ENCODE measurements at regions not wholly inside any gene's neighbourhood (a gene's known extent, or its start where the extent isn't known, plus 50 kb on each side); places are given as distances from the start of the nearest gene placed in this dataset.

GRCh38 chr2:121075006-121075551, 209.9 kb downstream of the TFCP2L1 start (continued):
- TF ChIP-seq ZC3H11A (IDR thresholded peaks at IDR 0.05): no peak
- TF ChIP-seq HEYL (CRISPR knock-in tag; IDR thresholded peaks at IDR 0.05): no peak
- 0 out of 2 replicates have a peak, but pooled peaks have one; percentile 15 for TF ChIP-seq NPAS2 (CRISPR knock-in tag; IDR thresholded peaks at IDR 0.05; ENCODE audit: borderline replicate concordance)
- peak; percentile 100 for TF ChIP-seq TFCP2L1 (CRISPR knock-in tag; IDR thresholded peaks at IDR 0.05)
- TF ChIP-seq EP300 (IDR thresholded peaks at IDR 0.05): no peak
- no peak for TF ChIP-seq EHMT2 (IDR thresholded peaks at IDR 0.05; ENCODE audit: low read depth)
- TF ChIP-seq JUNB (IDR thresholded peaks at IDR 0.05): no peak
- peak; percentile 100 for TF ChIP-seq TP53 (CRISPR knock-in tag; IDR thresholded peaks at IDR 0.05)
- TF ChIP-seq ZFP36 (IDR thresholded peaks at IDR 0.05; ENCODE audit: borderline replicate concordance, partially characterized antibody): no peak
- 0 out of 2 replicates have a peak, but pooled peaks have one; percentile 15 for TF ChIP-seq MAZ (IDR thresholded peaks at IDR 0.05; ENCODE audit: borderline replicate concordance, low read depth, low read length)
- peak; percentile 95 for TF ChIP-seq HMGXB4 (CRISPR knock-in tag; IDR thresholded peaks at IDR 0.05; ENCODE audit: borderline replicate concordance)
- TF ChIP-seq CEBPB (IDR thresholded peaks at IDR 0.05): peak in 1 of 2 experiments; percentile 6; a peak in 1 of 4 replicates
- TF ChIP-seq RARB (CRISPR knock-in tag; IDR thresholded peaks at IDR 0.05): peak; percentile 100
- peak; percentile 99 for TF ChIP-seq BCL3 (IDR thresholded peaks at IDR 0.05)
- TF ChIP-seq CHD4 (IDR thresholded peaks at IDR 0.05; ENCODE audit: borderline replicate concordance): no peak
- peak; percentile 97 for TF ChIP-seq HOXB5 (CRISPR knock-in tag; IDR thresholded peaks at IDR 0.05)
- TF ChIP-seq ESRRA (IDR thresholded peaks at IDR 0.05; ENCODE audit: borderline replicate concordance, low read length): no peak
- TF ChIP-seq CBX8 (IDR thresholded peaks at IDR 0.05): no peak
- TF ChIP-seq RAD21 (conservative IDR thresholded peaks at IDR 0.05 in 1 of 2, IDR thresholded peaks at IDR 0.05 in 1 of 2): no peak
- TF ChIP-seq KDM1A (IDR thresholded peaks at IDR 0.05; ENCODE audit: low read depth): no peak
- no peak for TF ChIP-seq ZSCAN20 (CRISPR knock-in tag; IDR thresholded peaks at IDR 0.05)
- TF ChIP-seq FOXS1 (CRISPR knock-in tag; IDR thresholded peaks at IDR 0.05): peak; percentile 93; the same call in 1 of the 2 replicates
- no peak for TF ChIP-seq NR3C1 (IDR thresholded peaks at IDR 0.05)
- peak; percentile 100 for TF ChIP-seq FOSB (CRISPR knock-in tag; IDR thresholded peaks at IDR 0.05)
- TF ChIP-seq BHLHE40 (IDR thresholded peaks at IDR 0.05; ENCODE audit: low read depth, low read length): no peak
- TF ChIP-seq HOXB13 (CRISPR knock-in tag; IDR thresholded peaks at IDR 0.05; ENCODE audit: low read depth): no peak; the same call in 1 of the 2 replicates
- TF ChIP-seq HES2 (IDR thresholded peaks at IDR 0.05): no peak
- TF ChIP-seq CTCF (IDR thresholded peaks at IDR 0.05): no peak
- TF ChIP-seq SMC3 (IDR thresholded peaks at IDR 0.05): no peak
- TF ChIP-seq ELK1 (IDR thresholded peaks at IDR 0.05; ENCODE audit: low read depth, low read length): no peak
- peak; percentile 99 for TF ChIP-seq POLR2A (IDR thresholded peaks at IDR 0.05; ENCODE audit: low read length)
- TF ChIP-seq SREBF2 (IDR thresholded peaks at IDR 0.05): no peak
- peak; percentile 96 to 100 for TF ChIP-seq JUN (IDR thresholded peaks at IDR 0.05)
- no peak for TF ChIP-seq FOSL2 (IDR thresholded peaks at IDR 0.05)
- peak; percentile 92 for TF ChIP-seq FOSL2 (CRISPR knock-in tag; IDR thresholded peaks at IDR 0.05)
- peak; percentile 99 for TF ChIP-seq ATOH8 (CRISPR knock-in tag; IDR thresholded peaks at IDR 0.05; ENCODE audit: low read depth)
- no peak for TF ChIP-seq RCOR1 (IDR thresholded peaks at IDR 0.05; ENCODE audit: low read depth, low read length)
- no peak for TF ChIP-seq MAFK (IDR thresholded peaks at IDR 0.05; ENCODE audit: partially characterized antibody)
- peak; percentile 21 for TF ChIP-seq CHD2 (IDR thresholded peaks at IDR 0.05; ENCODE audit: low read length, partially characterized antibody)
